KOPT-K1 (cell line): ENCODE measurements at regions not wholly inside any gene's neighbourhood (a gene's known extent, or its start where the extent isn't known, plus 50 kb on each side); places are given as distances from the start of the nearest gene placed in this dataset.

Experiments
- H3K27ac ChIP-seq: fragments of 200-600 bp; sonication (generic); 2 replicates; pipeline ENCODE4 v1.5.1; 2016; ENCODE audit warnings: antibody characterized with exemption, mild to moderate bottlenecking, low read depth, low read length; ENCODE audit not compliant: poor library complexity, severe bottlenecking
- H3K36me3 ChIP-seq: fragments of 200-600 bp; sonication (generic); 2 replicates; pipeline ENCODE4 v1.5.1; 2017; ENCODE audit warnings: antibody characterized with exemption, mild to moderate bottlenecking, low read length, moderate library complexity; ENCODE audit not compliant: insufficient read depth
- H3K9me3 ChIP-seq: fragments of 200-600 bp; sonication (generic); 2 replicates; pipeline ENCODE4 v1.5.1; 2017; ENCODE audit warnings: antibody characterized with exemption, low read length, mild to moderate bottlenecking; ENCODE audit not compliant: insufficient read depth, poor library complexity, severe bottlenecking

GRCh38 chr4:45640281-45640680 lies 483.6 kb downstream of the GABRG1 start:
- Histone ChIP-seq H3K27ac (no peak overlapping the region), H3K36me3 (no peaks in the 10 kb centered on the region), H3K9me3 (no peaks in the 10 kb centered on the region)

- no peaks in the 10 kb centered on the region for H3K36me3 ChIP-seq
- H3K9me3 ChIP-seq, result no peaks in the 10 kb centered on the region
- H3K27ac ChIP-seq, result no peak overlapping the region
Observed at GRCh38 chr4:45638641-45639040, 485.2 kb downstream of the GABRG1 start.

GRCh38 chr4:45636175-45636574 lies 487.7 kb downstream of the GABRG1 start:
- H3K27ac ChIP-seq, result no peak overlapping the region
- no peaks in the 10 kb centered on the region for H3K9me3 ChIP-seq
- no peaks in the 10 kb centered on the region for H3K36me3 ChIP-seq

- no peaks in the 10 kb centered on the region for H3K9me3 ChIP-seq
- H3K27ac ChIP-seq, result no peak overlapping the region
- H3K36me3 ChIP-seq, result no peaks in the 10 kb centered on the region
Observed at GRCh38 chr4:45629717-45630116, 494.1 kb downstream of the GABRG1 start.

GRCh38 chr4:45621971-45622370 lies 501.9 kb downstream of the GABRG1 start:
- no peaks in the 10 kb centered on the region for H3K9me3 ChIP-seq
- no peak overlapping the region for H3K27ac ChIP-seq
- H3K36me3 ChIP-seq, result no peaks in the 10 kb centered on the region

GRCh38 chr4:45620808-45621207 lies 503.0 kb downstream of the GABRG1 start:
- H3K27ac ChIP-seq, result no peak overlapping the region
- no peaks in the 10 kb centered on the region for H3K9me3 ChIP-seq
- no peaks in the 10 kb centered on the region for H3K36me3 ChIP-seq

- H3K27ac ChIP-seq, result no peak overlapping the region
- H3K9me3 ChIP-seq, result no peaks in the 10 kb centered on the region
Observed at GRCh38 chr4:45596379-45597101, 527.3 kb downstream of the GABRG1 start.

GRCh38 chr4:45580334-45580733 lies 543.5 kb downstream of the GABRG1 start:
- H3K36me3 ChIP-seq, result no peaks in the 10 kb centered on the region
- no peak overlapping the region for H3K27ac ChIP-seq
- H3K9me3 ChIP-seq, result no peaks in the 10 kb centered on the region

More at GRCh38 chr4:45596379-45597101, 527.3 kb downstream of the GABRG1 start:
- no peaks in the 10 kb centered on the region for H3K36me3 ChIP-seq

GRCh38 chr4:45578874-45579273 lies 545.0 kb downstream of the GABRG1 start:
- H3K36me3 ChIP-seq, result no peaks in the 10 kb centered on the region
- no peaks in the 10 kb centered on the region for H3K9me3 ChIP-seq
- H3K27ac ChIP-seq, result no peak overlapping the region

GRCh38 chr4:45576275-45576674 lies 547.6 kb downstream of the GABRG1 start:
- Histone ChIP-seq H3K36me3 (no peaks in the 10 kb centered on the region), H3K9me3 (no peaks in the 10 kb centered on the region), H3K27ac (no peak overlapping the region)

- H3K36me3 ChIP-seq, result no peaks in the 10 kb centered on the region
- H3K27ac ChIP-seq, result no peak overlapping the region
- H3K9me3 ChIP-seq, result no peaks in the 10 kb centered on the region
Observed at GRCh38 chr4:45569619-45570018, 554.2 kb downstream of the GABRG1 start.

- H3K27ac ChIP-seq, result no peak overlapping the region
- H3K9me3 ChIP-seq, result no peaks in the 10 kb centered on the region
- H3K36me3 ChIP-seq, result no peaks in the 10 kb centered on the region
Observed at GRCh38 chr4:45568694-45569093, 555.2 kb downstream of the GABRG1 start.

- H3K36me3 ChIP-seq, result no peaks in the 10 kb centered on the region
- H3K27ac ChIP-seq, result no peak overlapping the region
- H3K9me3 ChIP-seq, result no peaks in the 10 kb centered on the region
Observed at GRCh38 chr4:45566896-45567603, 556.8 kb downstream of the GABRG1 start.

GRCh38 chr4:45554423-45554822 lies 569.4 kb downstream of the GABRG1 start:
- H3K36me3 ChIP-seq, result no peaks in the 10 kb centered on the region
- no peaks in the 10 kb centered on the region for H3K9me3 ChIP-seq
- H3K27ac ChIP-seq, result no peak overlapping the region

GRCh38 chr4:45550766-45551366 lies 573.0 kb downstream of the GABRG1 start:
- no peak overlapping the region for H3K27ac ChIP-seq
- no peaks in the 10 kb centered on the region for H3K9me3 ChIP-seq
- H3K36me3 ChIP-seq, result no peaks in the 10 kb centered on the region
